Bronchial epithelial cell (primary cell): ENCODE measurements at regions not wholly inside any gene's neighbourhood (a gene's known extent, or its start where the extent isn't known, plus 50 kb on each side); places are given as distances from the start of the nearest gene placed in this dataset.

Experiments
- DNase-seq: peaks from one replicate; pipeline ENCODE4 v3.0.0-alpha.2; 2010; ENCODE audit warnings: low read depth
- FAIRE-seq: peaks from 2 replicates; lab custom pipeline; 2011; peaks lifted over from hg19 to GRCh38; lab: Jason Lieb, UNC
- H3K27me3 ChIP-seq: 2 replicates; pipeline ENCODE4 v1.5.1; 2011; ENCODE audit warnings: low read length; ENCODE audit not compliant: control insufficient read depth, insufficient read depth
- H3K36me3 ChIP-seq: 2 replicates; pipeline ENCODE4 v1.5.1; 2011; ENCODE audit warnings: low read length; ENCODE audit not compliant: control insufficient read depth, insufficient read depth
- H3K4me3 ChIP-seq: 2 replicates; pipeline ENCODE4 v1.5.1; 2011; ENCODE audit warnings: mild to moderate bottlenecking, low read depth, low read length, control low read depth
- CTCF ChIP-seq: IDR thresholded peaks from 2 replicates; pipeline ENCODE4 v1.5.1; 2011; ENCODE audit warnings: mild to moderate bottlenecking, moderate library complexity, low read length, control low read depth, inconsistent platforms; ENCODE audit not compliant: insufficient read depth, severe bottlenecking

- H3K4me3 ChIP-seq, result no peak overlapping the region
- no peaks in the 10 kb centered on the region for H3K36me3 ChIP-seq
- H3K27me3 ChIP-seq, result no peaks in the 10 kb centered on the region
- FAIRE-seq (no peak), DNase-seq (no peak)
- TF ChIP-seq CTCF, result no peak
Observed at GRCh38 chr21:34192646-34193285, 119.4 kb downstream of the MRPS6 start.

- no peaks in the 10 kb centered on the region for H3K27me3 ChIP-seq
- no peak for TF ChIP-seq CTCF
- FAIRE-seq (no peak), DNase-seq (no peak)
- no peak overlapping the region for H3K4me3 ChIP-seq
- no peaks in the 10 kb centered on the region for H3K36me3 ChIP-seq
Observed at GRCh38 chr21:34195335-34195734, 122.0 kb downstream of the MRPS6 start.

GRCh38 chr21:34196996-34197395, 123.6 kb downstream of the MRPS6 start:
- TF ChIP-seq CTCF, result no peak
- no peak overlapping the region for H3K4me3 ChIP-seq
- no peaks in the 10 kb centered on the region for H3K36me3 ChIP-seq
- no peaks in the 10 kb centered on the region for H3K27me3 ChIP-seq
- no peak for FAIRE-seq
- DNase-seq, result no peak

- no peaks in the 10 kb centered on the region for H3K36me3 ChIP-seq
- FAIRE-seq (no peak), DNase-seq (no peak)
- no peaks in the 10 kb centered on the region for H3K27me3 ChIP-seq
- TF ChIP-seq CTCF, result no peak
- no peak overlapping the region for H3K4me3 ChIP-seq
Observed at GRCh38 chr21:34197561-34197960, 124.2 kb downstream of the MRPS6 start.

GRCh38 chr21:34198231-34199120, 125.1 kb downstream of the MRPS6 start:
- Histone ChIP-seq H3K4me3 (no peak overlapping the region), H3K36me3 (no peaks in the 10 kb centered on the region), H3K27me3 (no peaks in the 10 kb centered on the region)
- DNase-seq (no peak), FAIRE-seq (no peak)
- no peak for TF ChIP-seq CTCF
